Upper lobe of left lung (tissue), 4 donors: ENCODE measurements at regions not wholly inside any gene's neighbourhood (a gene's known extent, or its start where the extent isn't known, plus 50 kb on each side); places are given as distances from the start of the nearest gene placed in this dataset.

Experiments
- CTCF ChIP-seq, 6 experiments: fragments of 450-650 bp in 4 of 6; fragments of 200-600 bp in 2 of 6; sonication (generic) in 2 of 6; IDR thresholded peaks; one replicate each; pipeline ENCODE4 v1.5.1; 2016 to 2019; ENCODE audit warnings: antibody characterized with exemption in 6 of 6
- POLR2A ChIP-seq, 4 donors: fragments of 450-650 bp; IDR thresholded peaks; one replicate each; pipeline ENCODE4 v1.5.1; 2016 to 2017; ENCODE audit warnings: antibody characterized with exemption in 4 of 4, mild to moderate bottlenecking in 2 of 4
- POLR2AphosphoS5 ChIP-seq, 2 donors: sonication (generic); formaldehyde crosslinking; IDR thresholded peaks; one replicate each; pipeline ENCODE4 v1.5.1; 2017; ENCODE audit warnings: antibody characterized with exemption in 2 of 2

GRCh38 chr3:73228437-73228836 is 167.0 kb downstream of the EBLN2 start:
- TF ChIP-seq POLR2AphosphoS5 (IDR thresholded peaks at IDR 0.05) (no peak), CTCF (IDR thresholded peaks at IDR 0.05) (no peak), POLR2A (IDR thresholded peaks at IDR 0.05) (no peak)
